ENCODE measurements at regions not wholly inside any gene's neighbourhood (a gene's known extent, or its start where the extent isn't known, plus 50 kb on each side); places are given as distances from the start of the nearest gene placed in this dataset.

DNA sequence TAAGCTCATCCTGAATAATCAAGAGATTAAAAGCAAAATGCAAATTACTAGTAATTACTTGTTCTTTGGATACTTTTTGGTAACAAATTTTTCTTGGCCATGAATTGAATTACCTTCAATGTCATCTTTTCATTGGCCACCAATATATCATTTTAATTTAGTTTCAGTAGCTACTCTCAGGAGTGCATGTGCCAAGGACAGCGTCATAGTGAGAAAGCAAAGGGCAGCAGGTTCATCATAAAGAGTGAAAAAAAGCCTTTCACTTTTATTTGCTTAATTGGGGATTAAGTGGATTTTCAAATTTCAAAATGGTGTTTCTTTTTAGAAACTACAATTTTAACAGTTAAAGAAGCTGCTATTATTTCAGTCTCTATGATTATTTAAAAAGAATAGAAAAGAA is 815.2 kb downstream of the NR4A2 start:
- TF ChIP-seq, protein P1, sequence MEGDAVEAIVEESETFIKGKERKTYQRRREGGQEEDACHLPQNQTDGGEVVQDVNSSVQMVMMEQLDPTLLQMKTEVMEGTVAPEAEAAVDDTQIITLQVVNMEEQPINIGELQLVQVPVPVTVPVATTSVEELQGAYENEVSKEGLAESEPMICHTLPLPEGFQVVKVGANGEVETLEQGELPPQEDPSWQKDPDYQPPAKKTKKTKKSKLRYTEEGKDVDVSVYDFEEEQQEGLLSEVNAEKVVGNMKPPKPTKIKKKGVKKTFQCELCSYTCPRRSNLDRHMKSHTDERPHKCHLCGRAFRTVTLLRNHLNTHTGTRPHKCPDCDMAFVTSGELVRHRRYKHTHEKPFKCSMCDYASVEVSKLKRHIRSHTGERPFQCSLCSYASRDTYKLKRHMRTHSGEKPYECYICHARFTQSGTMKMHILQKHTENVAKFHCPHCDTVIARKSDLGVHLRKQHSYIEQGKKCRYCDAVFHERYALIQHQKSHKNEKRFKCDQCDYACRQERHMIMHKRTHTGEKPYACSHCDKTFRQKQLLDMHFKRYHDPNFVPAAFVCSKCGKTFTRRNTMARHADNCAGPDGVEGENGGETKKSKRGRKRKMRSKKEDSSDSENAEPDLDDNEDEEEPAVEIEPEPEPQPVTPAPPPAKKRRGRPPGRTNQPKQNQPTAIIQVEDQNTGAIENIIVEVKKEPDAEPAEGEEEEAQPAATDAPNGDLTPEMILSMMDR (IDR thresholded peaks at IDR 0.05; ENCODE audit: low read depth, low read length, poor library complexity, severe bottlenecking), result no peak
- TF ChIP-seq EZH2phosphoT487 (IDR thresholded peaks at IDR 0.05; ENCODE audit: borderline replicate concordance, low read length), result no peak

All from DOHH2 (cell line).